Esophagus muscularis mucosa (tissue), 3 donors: ENCODE measurements at regions not wholly inside any gene's neighbourhood (a gene's known extent, or its start where the extent isn't known, plus 50 kb on each side); places are given as distances from the start of the nearest gene placed in this dataset.

Experiments
- POLR2AphosphoS5 ChIP-seq, 2 donors: sonication (generic); formaldehyde crosslinking; IDR thresholded peaks; one replicate each; pipeline ENCODE4 v1.6.1; 2017; ENCODE audit warnings: antibody characterized with exemption in 2 of 2
- TF ChIP-seq, protein P1 (sequence below), 3 experiments: fragments of 200-600 bp in 2 of 3; fragments of 450-650 bp in 1 of 3; sonication (generic) in 2 of 3; IDR thresholded peaks; one replicate each; pipeline ENCODE4 v1.5.1; 2017 to 2019; ENCODE audit warnings: antibody characterized with exemption in 3 of 3, mild to moderate bottlenecking in 2 of 3, moderate library complexity in 1 of 3

DNA sequence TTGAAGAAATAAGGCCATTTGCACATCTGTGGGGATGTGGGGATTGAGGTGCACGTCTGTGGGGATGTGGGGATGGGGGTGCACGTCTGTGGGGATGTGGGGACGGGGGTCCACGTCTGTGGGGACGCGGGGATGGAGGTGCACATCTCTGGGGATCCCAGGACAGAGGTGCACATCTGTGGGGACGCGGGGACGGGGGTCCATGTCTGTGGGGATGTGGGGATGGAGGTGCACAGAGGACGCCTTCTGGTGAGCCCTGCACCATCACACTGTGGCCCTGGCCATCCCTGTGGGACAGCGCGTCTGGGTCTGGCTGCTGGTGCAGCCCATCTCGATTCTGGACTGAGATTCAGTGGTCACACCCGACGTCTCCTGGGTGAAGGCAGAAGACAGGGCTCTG lies 161.4 kb downstream of the LAT start:
- TF ChIP-seq POLR2AphosphoS5 (IDR thresholded peaks at IDR 0.05): no peak
- TF ChIP-seq, protein P1, sequence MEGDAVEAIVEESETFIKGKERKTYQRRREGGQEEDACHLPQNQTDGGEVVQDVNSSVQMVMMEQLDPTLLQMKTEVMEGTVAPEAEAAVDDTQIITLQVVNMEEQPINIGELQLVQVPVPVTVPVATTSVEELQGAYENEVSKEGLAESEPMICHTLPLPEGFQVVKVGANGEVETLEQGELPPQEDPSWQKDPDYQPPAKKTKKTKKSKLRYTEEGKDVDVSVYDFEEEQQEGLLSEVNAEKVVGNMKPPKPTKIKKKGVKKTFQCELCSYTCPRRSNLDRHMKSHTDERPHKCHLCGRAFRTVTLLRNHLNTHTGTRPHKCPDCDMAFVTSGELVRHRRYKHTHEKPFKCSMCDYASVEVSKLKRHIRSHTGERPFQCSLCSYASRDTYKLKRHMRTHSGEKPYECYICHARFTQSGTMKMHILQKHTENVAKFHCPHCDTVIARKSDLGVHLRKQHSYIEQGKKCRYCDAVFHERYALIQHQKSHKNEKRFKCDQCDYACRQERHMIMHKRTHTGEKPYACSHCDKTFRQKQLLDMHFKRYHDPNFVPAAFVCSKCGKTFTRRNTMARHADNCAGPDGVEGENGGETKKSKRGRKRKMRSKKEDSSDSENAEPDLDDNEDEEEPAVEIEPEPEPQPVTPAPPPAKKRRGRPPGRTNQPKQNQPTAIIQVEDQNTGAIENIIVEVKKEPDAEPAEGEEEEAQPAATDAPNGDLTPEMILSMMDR (IDR thresholded peaks at IDR 0.05): no peak
